ENCODE measurements at regions not wholly inside any gene's neighbourhood (a gene's known extent, or its start where the extent isn't known, plus 50 kb on each side); places are given as distances from the start of the nearest gene placed in this dataset.

DNA sequence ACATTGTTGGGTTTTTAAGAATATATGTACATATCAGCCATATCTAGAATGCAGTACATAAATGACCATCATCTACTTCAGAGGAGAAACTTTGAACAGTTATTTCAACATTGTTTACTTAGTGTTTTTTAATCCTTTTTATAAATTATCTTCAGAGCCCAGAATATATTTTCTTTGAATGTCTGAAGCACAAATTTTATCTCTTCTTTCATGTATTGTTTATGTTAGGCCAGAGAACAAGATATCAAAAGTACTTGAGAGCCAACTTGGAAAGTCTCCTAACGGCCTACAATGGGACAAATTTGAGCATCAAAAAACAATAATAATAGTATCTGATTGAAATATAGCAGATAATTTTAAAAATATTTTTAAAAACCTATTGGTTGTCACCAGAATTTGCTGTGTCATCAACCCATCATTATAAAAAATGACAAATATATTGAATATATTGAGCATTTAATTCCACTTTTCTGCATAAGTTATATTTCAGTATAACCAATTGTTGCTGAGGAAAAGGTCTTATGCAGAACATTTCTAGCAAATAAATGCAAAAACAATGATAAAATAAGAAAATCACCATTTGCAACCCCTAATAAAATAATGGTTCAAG is 67.5 kb upstream of the CCNG1 start:
- DNase-seq: no peak

DNA sequence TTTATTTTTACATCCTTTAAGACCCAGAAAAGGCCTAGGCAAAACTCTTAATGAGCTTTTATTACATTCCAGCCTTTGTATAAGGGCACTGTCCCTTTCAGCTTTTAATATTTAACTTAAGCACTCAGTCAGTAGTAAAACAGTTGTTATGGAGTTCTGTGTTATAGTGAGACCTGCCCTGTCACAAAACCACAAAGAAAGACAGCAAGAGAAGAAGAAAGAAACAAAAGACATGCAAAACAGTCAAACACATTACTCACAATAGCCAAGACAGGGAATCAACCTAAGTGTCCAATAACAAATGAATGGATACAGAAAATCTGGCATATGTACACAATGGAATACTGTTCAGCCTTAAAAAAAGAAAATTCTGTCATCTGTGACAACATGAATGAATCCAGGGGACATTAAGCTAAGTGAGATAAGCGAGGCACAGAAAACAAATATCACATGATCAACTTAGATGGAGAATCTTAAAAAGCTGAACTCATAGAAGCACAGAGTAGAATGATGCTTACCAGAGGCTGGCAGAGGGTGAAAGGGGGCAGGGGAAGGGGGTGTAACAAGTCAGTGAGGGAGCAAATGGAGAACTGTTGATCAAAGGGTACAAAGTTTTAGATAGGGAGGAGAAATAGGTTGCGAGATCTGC is 63.8 kb upstream of the CCNG1 start:
- DNase-seq: no peak

DNA sequence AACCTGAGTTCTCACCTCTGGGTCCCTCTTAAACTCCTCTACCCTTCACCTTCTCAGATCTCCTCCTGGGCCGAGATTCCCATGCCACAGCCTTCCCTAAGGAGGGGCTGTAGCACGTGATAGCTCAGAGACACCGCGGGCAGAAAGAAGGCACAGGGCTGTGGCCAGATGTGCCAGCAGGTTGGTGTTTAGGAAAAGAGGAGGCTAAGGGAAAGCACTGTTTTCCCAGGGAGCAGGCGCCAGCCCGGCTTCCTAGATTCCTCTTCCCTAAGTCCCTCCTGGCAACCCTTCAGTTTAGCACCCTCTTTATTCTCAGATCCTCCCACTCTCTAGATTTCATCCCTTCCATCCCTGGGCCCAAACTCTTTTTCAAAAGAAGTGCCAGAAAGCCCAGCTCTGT is 59.4 kb upstream of the CCNG1 start:
- no peak for DNase-seq

DNA sequence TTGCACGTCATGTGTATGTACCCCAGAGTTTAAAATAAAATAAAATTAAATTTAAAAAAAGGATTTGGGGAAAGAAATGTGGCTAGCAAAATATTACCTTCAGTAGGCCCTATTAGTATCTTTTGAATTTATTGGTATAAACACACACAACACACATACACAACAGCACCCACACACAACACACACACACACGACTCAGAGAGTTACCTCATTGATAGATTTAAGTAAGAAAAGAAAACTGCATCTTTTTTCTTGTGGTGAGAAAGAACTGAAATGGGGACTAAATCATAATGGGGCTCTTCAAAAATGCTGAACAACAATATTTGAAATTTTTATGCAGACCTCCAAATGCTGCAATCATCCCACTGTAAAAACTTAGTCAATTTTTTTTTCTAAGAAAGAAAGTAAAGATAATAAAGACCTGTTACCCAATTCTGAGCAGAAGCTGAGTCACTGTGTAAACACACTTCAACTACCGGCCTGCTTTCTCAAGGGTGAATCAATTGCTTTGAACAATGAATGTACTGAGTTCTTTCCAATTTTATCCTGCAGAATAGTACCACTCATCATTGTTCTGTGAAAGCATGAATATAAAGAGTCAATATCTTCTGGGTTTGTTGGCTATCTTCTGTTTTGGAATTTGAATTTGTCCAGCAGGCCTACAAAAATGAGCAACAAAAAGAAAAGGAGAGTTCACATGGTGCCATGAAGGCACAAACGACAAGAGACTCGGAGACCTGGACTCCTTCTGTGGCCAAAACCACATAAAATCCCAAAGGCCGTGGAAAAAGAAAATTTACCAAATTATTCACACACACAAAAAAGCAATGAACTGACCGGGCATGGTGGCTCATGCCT is 57.9 kb upstream of the CCNG1 start:
- DNase-seq: no peak

- no peak for DNase-seq
Observed at GRCh38 chr5:163381832-163382231, 55.6 kb upstream of the CCNG1 start.

GRCh38 chr5:163383754-163384153 is 53.6 kb upstream of the CCNG1 start:
- DNase-seq: no peak

DNA sequence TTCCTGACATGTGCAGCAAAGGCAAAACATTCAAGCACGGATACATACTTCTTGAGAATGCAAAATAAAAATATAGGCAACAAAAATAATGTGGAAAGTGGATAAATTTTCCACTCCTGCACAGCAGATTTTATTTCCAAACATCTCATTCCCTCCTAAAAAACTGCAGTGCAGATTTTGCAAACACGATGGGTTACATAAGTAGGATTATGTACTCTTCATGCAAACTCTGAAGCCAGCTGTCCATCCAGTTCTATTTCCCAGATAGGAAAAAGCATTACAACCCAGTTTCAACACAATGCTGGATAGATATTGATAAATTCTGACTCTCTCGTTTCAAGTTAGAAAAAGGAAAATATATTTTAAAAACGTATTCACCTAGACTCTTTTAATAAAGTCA is 52.7 kb upstream of the CCNG1 start:
- DNase-seq: no peak

DNA sequence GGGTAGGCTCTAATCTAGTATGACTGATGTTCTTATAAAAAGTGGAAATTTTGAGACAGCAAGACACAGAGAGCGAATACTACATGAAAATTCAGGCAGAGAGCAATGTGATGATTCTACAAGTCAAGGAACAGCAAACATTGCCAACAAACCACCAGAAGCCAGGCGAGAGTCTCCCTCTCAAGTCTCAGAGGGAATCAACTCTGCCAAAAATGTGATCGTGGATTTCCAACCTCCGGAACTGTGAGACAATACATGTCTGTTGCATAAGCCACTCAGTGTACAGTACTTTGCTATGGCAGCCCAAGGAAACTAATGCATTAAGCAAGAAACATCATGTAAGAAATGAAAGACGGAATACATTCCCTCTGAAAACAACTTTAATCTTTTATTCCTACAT is 52.1 kb upstream of the CCNG1 start:
- no peak for DNase-seq

- no peak for DNase-seq
Observed at GRCh38 chr5:163385824-163386223, 51.6 kb upstream of the CCNG1 start.

DNA sequence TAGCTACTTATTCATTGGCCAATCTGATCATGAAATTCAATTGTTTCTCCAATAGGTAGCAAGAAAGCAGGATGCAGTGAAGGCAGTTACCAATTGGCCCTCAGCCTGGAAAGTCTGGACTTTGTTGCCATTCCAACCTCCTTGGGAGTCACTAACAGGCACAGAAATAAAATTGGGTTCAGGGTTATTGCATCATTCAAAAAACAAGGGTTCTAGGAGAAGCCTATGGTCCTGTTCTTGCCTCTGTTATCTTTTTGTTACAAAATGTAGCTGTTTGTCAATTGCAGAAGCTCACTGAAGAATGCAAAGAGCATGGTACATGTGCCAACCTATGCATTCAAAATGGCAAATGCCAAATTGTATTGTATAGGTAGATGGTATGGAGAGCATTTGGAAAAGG is 51.0 kb upstream of the CCNG1 start:
- DNase-seq: no peak

GRCh38 chr5:163387589-163388343 is 49.6 kb upstream of the CCNG1 start:
- no peak for DNase-seq

Data from activated CD4-positive, alpha-beta T cell treated with anti-CD3 and anti-CD28 coated beads, Interleukin-2, amount 50 U/mL, for 4 hours (primary cell).